DMS153 treated with DMSO at 0.1 percent for 48 hours (cell line): ENCODE measurements at regions not wholly inside any gene's neighbourhood (a gene's known extent, or its start where the extent isn't known, plus 50 kb on each side); places are given as distances from the start of the nearest gene placed in this dataset.
"Not testable (repeated sequence)": the region's sequence is repeated elsewhere in the genome, so short reads cannot be mapped to it uniquely, and the experiment has no call there.

Source experiments
- DNase-seq: peaks from one replicate; lab custom pipeline; 2025; ENCODE audit not compliant: unreplicated experiment; lab: John Stamatoyannopoulos, UW

DNA sequence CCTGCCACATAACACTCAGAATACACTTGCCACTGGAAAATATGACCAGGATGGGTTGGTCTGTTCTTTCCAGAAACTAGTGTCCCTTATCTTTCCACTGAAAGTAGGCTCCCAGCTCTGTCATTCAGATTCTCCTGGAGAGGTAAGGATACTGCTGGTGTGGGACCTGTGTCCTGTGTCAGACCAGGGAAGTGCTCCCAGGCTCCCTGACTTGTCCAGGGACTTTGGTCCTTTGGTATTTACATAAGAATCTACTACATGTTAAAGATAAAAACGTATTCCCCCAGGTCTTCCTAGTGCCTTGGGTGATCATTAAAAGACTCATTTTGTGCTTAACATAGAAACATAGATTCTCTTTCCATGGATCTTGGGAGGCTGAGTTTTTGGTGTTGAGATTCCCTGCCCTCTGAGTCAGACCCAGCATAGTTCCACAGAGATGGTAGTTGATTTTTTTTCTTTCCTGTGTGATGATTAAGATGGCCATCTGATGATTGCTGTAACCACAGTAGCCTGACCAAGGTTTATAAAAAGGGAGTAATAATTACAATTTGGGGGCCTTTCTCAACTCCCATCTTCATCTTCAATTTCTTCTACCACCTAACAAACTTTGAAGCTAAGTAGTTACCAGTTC, 159.8 kb upstream of the JADE1 start:
- no peak for DNase-seq

DNA sequence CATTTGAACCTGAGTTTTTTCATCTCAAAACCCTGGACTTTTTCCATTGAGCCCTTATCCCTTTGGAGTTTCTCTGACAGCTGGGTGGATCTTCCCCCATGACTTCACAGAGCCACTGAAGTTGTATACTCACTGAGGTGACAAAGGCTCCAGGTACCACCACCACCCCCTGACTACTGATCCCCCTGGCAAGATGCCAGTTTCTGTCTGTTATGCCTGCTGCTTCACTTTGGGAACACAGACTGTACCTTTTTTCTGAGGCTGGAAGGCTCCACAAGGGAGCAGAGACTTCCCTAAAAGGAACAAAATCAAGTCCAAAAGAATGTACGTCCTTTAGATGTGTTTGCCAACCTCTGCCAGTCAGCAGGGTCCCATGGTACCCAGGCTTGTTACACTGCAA, 160.3 kb upstream of the JADE1 start:
- DNase-seq = no peak

DNA sequence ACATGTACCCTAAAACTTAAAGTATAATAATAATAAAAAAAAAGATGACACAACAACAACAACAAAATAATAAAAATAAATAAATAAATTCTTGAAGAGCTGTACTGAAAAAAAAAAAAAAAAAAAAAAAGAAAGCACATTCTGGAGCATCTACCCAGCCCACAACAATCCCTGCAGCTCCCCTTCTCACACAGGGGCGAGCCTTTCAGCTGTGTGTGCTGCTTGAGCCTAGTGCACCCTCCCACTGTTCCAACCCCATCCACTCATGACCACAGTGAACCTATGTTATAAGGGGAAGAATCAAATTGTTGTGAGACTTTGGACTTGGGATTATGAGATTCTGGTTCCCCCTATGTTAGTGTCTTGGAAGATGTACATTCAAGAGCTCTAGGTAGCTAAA, 161.5 kb upstream of the JADE1 start:
- no peak for DNase-seq

DNA sequence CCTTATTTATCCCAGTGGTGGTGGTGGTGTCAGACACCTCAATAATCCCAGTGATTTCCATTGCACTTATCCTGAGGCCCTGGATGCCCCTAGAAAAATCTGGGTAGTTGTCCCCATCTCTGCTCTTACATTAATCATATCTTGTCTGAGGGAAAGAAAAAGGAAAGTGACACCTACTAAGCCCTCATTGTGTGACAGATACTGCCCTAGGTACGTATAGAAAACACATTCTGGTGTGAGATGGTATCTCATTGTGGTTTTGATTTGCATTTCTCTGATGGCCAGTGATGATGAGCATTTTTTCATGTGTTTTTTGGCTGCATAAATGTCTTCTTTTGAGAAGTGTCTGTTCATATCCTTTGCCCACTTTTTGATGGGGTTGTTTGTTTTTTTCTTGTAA, 162.6 kb upstream of the JADE1 start:
- not testable (repeated sequence) for DNase-seq

- DNase-seq = not testable (repeated sequence)
These were observed 164.5 kb upstream of the JADE1 start for GRCh38 chr4:128644693-128645654.

GRCh38 chr4:128644107-128644506, 165.4 kb upstream of the JADE1 start:
- DNase-seq = not testable (repeated sequence)

DNA sequence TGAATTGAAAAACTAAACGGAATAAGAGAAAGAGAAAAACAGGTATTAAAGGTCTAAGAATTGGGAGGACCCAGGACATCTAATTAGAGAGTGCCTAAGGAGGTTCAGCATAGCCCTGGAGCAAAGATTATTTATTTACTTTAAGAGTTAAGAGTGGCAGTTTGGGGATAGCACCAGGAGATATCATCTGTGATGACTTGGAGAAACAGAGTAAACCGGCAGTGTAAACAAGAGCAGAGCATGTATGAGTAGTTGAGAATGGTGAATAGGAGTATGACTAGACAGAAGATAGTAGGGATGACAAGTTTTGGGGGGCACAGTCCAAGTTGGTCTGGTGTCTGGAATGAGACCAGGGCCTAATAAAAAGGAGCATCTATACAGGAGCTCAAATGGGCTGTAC, 167.9 kb upstream of the JADE1 start:
- not testable (repeated sequence) for DNase-seq

DNA sequence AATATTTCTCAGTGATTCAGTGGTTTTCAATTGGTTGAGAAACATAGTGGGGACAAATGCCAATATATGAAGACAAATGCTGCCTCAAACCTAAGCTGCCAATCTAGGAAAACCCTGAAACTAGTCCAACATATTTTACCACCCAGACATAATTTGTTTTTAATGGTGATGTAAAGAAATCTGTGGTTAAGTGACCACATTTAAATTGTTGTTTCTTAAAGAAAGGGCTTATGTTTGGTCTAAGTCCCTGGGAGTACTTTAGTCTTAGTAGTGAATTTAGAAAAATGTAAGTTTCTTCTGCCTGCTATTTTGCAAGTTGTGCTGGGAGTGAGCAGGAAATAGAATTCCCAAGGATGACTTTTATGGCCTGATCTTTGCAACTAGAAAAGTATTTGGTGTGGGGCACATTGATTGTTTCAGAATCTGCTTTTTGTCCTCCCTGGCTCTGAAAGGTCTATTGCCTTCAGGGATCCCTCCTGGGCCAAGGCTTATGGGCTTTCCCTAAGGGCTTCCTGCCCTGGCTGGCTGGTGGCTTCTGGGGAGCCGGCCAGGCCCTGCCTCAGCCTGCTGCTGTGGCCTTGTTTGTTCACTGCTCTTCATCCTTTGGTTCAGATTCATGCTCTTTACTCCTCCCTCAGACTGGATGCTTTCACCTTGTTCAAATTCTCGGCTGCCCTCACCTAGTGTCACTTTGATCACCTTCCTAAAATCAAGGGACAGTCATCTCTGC, 169.8 kb upstream of the JADE1 start:
- DNase-seq = no peak

GRCh38 chr4:128636906-128637305, 172.6 kb upstream of the JADE1 start:
- no peak for DNase-seq

GRCh38 chr4:128635955-128636560, 173.4 kb upstream of the JADE1 start:
- DNase-seq = peak; percentile 86

GRCh38 chr4:128635141-128635954, 174.2 kb upstream of the JADE1 start:
- DNase-seq = peak; percentile 86

GRCh38 chr4:128633067-128633466, 176.4 kb upstream of the JADE1 start:
- DNase-seq = no peak

- no peak for DNase-seq
These were observed 178.6 kb upstream of the JADE1 start for GRCh38 chr4:128630871-128631270.

- DNase-seq = no peak
These were observed 185.8 kb upstream of the JADE1 start for GRCh38 chr4:128623508-128624215.

DNA sequence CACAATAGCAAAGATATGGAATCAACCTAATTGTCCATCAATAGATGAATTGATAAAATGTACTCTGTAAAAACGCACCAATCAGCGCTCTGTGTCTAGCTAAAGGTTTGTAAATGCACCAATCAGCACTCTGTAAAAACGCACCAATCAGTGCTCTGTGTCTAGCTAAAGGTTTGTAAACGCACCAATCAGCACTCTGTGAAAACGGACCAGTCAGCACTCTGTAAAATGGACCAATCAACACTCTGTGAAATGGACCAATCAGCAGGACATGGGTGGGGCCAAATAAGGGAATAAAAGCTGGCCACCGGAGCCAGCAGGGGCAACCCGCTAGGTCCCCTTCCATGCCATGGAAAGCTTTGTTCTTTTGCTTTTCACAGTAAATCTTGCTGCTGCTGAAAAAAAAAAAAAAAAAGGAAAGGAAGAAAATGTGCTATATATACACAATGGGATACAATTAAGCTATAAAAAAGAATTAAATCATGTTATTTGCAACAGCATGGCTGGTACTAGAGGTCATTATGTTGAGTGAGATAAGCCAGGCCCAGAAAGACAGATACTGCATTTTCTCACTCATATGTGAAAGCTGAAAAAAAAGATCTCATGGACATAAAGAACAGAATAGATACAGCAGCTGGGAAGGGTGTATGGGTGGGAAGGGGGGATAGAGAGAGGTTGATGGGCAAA, 189.1 kb upstream of the JADE1 start:
- not testable (repeated sequence) for DNase-seq

DNA sequence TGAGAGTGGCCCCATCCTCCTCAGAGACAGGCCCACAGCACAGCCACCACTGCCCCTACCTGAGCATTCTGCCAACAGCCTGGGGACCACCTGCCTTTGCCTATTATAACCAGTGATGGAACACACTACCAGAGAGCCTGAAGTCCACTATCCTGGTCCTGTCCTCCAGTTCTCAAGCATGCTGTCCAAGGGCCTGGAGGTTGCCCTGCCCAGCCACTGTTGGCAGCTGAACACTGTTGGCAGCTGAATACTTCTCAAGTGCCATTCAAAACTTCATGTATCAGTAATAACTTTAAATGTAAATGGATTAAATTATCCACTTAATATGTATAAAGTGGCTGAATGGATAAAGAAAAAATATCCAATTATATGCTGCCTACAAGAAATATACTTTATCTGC, 194.3 kb upstream of the JADE1 start:
- DNase-seq = no peak

DNA sequence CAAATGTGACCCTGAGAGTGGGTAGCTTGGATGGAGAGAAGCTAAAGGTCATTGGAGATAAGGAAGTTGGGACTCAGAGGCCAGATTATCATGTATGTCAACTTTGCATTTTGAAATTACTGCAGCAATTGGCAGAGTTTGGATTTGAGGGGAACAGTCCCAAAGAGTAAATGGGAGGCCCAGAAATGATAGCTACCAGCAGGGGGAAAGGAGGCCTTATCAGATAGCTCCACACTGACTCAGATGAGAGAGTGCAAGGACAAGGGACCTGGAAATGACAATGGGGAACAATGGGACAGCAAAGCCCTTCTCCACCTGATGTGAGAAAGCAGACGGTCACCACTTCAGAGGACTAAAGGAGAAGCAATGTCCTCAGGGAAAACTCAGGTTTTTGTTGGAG, 201.5 kb upstream of the JADE1 start:
- no peak for DNase-seq

- DNase-seq = no peak
These were observed 203.3 kb upstream of the JADE1 start for GRCh38 chr4:128606173-128606572.

DNA sequence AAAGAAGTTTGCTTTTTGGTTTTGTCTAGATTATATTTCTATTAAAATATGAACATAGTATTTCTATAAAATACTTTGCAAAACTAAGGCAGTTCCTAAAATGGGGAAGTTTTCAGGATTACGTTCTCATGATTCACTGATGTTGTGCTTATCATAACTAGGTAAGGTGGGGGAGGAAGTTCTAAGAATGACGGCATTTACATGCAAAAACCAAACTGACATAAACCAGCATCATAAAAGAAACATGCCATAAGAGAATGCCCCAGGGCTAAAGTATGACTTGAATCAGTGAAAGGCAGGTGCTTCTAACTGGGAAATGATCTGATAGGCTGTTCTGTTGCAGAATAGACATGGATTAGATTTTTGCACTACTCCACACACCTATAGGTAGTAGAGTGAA, 204.7 kb upstream of the JADE1 start:
- DNase-seq = no peak
